Ascending aorta (tissue), 2 donors: ENCODE measurements at regions not wholly inside any gene's neighbourhood (a gene's known extent, or its start where the extent isn't known, plus 50 kb on each side); places are given as distances from the start of the nearest gene placed in this dataset.

Experiments used
- DNase-seq, 2 donors: peaks; one replicate each; pipeline ENCODE4 v3.0.0-alpha.2; 2019; ENCODE audit warnings: low spot score in 2 of 2
- H3K27ac ChIP-seq, 2 donors: fragments of 200-600 bp; sonication (generic); one replicate each; pipeline ENCODE4 v1.5.1; 2016 to 2017; ENCODE audit warnings: mild to moderate bottlenecking in 1 of 2
- H3K27me3 ChIP-seq: fragments of 200-600 bp; sonication (generic); one replicate; pipeline ENCODE4 v1.5.1; 2017
- H3K36me3 ChIP-seq, 2 donors: fragments of 200-600 bp; sonication (generic); one replicate each; pipeline ENCODE4 v1.5.1; 2016
- H3K4me1 ChIP-seq, 2 donors: fragments of 200-600 bp; sonication (generic); one replicate each; pipeline ENCODE4 v1.5.1; 2016 to 2017; ENCODE audit warnings: mild to moderate bottlenecking in 1 of 2
- H3K4me3 ChIP-seq, 2 donors: fragments of 200-600 bp; sonication (generic); one replicate each; pipeline ENCODE4 v1.5.1; 2016 to 2017; ENCODE audit warnings: mild to moderate bottlenecking in 1 of 2
- H3K9me3 ChIP-seq, 2 donors: fragments of 200-600 bp; sonication (generic); one replicate each; pipeline ENCODE4 v1.5.1; 2016
- intact Hi-C: fragments of 100-400 bp; cut with DNase I; formaldehyde crosslinking; loops from one replicate; pipeline ENCODE4 v1.15.1; 2023
- TF ChIP-seq, protein P1 (sequence below), 3 experiments: fragments of 200-600 bp in 2 of 3; fragments of 450-650 bp in 1 of 3; sonication (generic) in 2 of 3; IDR thresholded peaks; one replicate each; pipeline ENCODE4 v1.5.1; 2016 to 2019; ENCODE audit warnings: antibody characterized with exemption in 3 of 3, mild to moderate bottlenecking in 1 of 3, moderate library complexity in 1 of 3

DNA sequence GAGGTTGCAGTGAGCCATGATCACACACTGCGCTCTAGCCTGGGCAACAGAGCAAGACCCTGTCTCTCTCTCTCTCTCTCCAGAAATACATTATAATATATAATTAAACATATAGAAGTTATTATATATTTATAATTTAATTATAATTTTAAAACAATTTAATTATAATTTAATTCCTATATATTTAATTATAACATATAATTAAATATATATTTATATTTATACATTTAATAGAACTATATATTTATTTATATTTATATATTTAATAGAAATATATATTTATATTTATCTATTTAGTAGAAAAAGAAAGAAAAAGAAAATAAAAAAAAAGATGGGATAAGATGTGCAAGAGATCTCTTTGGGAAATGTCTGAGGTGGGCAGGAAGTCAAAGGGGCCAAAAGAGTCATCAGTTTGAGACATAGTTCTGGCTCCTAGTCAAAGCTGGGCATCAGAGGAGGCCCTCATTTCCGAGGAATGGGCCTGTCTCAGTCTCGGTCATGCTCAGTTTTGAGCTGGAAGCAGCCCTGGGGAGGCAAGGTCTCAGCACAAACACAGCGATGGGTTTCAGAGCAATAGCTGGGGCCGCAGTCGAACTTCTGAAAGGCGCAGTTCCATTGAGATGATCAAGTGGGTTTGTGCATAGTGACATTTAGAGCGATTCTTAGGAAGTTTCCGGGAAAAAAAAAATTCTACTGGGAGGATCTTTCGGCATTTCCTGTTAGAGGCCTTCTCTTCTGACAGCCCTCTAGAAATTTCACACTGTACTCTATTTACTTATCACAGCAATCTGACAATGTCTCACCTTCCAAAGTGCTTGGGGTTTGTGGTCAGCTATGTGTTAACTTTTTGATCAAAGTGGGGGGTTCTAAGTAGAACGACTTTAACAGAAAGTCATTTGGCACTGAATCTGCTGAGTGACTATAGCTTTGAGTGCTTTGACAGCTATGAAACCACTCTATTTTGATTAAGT, 58.7 kb upstream of the GZMB start:
- intact Hi-C loops = no loop called here
- Histone ChIP-seq H3K27ac (no peak overlapping the region), H3K4me1 (no peaks in the 10 kb centered on the region), H3K9me3 (no peaks in the 10 kb centered on the region), H3K27me3 (no peaks in the 10 kb centered on the region), H3K36me3 (no peaks in the 10 kb centered on the region), H3K4me3 (no peak overlapping the region)
- no peak for DNase-seq
- TF ChIP-seq, protein P1, sequence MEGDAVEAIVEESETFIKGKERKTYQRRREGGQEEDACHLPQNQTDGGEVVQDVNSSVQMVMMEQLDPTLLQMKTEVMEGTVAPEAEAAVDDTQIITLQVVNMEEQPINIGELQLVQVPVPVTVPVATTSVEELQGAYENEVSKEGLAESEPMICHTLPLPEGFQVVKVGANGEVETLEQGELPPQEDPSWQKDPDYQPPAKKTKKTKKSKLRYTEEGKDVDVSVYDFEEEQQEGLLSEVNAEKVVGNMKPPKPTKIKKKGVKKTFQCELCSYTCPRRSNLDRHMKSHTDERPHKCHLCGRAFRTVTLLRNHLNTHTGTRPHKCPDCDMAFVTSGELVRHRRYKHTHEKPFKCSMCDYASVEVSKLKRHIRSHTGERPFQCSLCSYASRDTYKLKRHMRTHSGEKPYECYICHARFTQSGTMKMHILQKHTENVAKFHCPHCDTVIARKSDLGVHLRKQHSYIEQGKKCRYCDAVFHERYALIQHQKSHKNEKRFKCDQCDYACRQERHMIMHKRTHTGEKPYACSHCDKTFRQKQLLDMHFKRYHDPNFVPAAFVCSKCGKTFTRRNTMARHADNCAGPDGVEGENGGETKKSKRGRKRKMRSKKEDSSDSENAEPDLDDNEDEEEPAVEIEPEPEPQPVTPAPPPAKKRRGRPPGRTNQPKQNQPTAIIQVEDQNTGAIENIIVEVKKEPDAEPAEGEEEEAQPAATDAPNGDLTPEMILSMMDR (IDR thresholded peaks at IDR 0.05) = no peak

DNA sequence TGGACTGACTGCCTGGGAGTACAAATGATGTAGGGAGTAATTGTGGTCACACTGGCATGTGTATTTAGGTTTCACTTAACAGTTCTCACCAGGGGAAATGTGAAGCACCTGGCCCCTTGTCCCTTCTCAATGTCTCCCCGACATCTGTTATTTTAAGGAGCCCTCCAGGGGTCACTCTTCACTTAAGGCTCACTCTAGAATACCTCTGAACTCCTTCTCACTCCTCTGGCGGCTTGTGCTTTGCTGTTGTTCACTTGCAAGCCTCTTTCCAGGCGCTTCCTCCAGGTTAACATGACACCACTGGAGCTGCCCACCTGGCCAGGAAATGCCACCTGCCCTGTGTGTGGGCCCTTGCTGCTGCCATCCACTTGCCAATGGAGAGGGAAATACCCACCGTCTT, 56.5 kb upstream of the GZMB start:
- H3K4me1 ChIP-seq = no peaks in the 10 kb centered on the region
- intact Hi-C loops = no loop called here
- no peaks in the 10 kb centered on the region for H3K9me3 ChIP-seq
- DNase-seq = no peak
- no peak overlapping the region for H3K27ac ChIP-seq
- no peaks in the 10 kb centered on the region for H3K36me3 ChIP-seq
- no peaks in the 10 kb centered on the region for H3K27me3 ChIP-seq
- H3K4me3 ChIP-seq = no peak overlapping the region
- TF ChIP-seq, protein P1 (IDR thresholded peaks at IDR 0.05) = no peak

DNA sequence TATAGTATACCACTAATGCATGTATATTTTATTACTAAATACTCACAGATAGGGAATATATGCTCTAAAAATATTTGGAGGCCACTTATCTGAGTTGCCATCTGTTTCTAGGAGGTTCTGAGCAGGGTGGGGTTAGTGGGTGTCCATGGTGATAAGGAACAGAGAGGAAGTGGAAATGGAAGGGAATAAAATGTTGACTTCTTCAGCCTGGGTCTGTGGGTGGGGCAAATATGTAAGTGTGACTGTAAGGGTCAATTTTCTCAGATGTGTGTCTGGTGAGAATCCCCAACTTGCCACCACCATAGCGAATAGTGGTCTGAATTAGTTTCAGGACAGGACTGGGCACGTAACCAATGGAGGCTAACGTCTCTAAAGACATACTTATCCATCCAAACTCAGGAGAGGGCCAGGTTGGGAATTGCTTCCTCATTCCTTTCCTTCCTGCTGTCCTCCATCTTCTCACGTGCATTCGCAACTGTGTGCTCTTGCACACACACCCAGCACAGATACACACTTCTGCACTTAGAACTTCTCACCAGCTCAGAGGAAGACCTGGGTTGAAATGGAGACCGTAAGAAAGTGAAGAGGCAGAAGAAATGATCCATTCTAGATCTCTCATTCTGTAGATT, 54.2 kb upstream of the GZMB start:
- H3K36me3 ChIP-seq = no peaks in the 10 kb centered on the region
- intact Hi-C loops = no loop called here
- DNase-seq = no peak
- no peak overlapping the region for H3K4me3 ChIP-seq
- no peaks in the 10 kb centered on the region for H3K9me3 ChIP-seq
- TF ChIP-seq, protein P1 (IDR thresholded peaks at IDR 0.05) = no peak
- H3K27me3 ChIP-seq = no peaks in the 10 kb centered on the region
- no peaks in the 10 kb centered on the region for H3K4me1 ChIP-seq
- no peak overlapping the region for H3K27ac ChIP-seq
